ENCODE measurements at regions not wholly inside any gene's neighbourhood (a gene's known extent, or its start where the extent isn't known, plus 50 kb on each side); places are given as distances from the start of the nearest gene placed in this dataset.

DNA sequence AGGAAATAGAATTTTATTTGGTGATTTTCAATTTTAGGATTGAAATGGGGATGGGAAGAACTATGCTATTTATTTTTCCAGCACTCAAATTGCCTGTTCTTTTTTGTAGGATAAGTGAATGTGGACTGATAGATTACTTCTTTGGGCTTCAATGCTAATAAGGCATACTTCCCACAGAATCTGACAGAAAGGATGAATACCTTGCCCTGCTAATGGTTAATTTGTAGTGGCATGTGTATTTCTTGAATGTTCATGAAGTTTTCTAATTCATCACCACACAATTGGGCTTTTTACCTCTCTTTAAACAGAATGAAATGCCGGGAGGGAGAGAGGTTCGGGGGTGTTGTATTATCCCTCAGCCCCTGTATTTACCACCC, 369.1 kb upstream of the ADGRL2 start:
- in situ Hi-C loops (cut with HindIII; ENCODE audit: extremely low pct_ligation_motif_present, low pct_unique_long_range_greater_than_20kb) = no loop called here
- FAIRE-seq = no peak
- POLR2A ChIA-PET = no interaction called here
- no peaks in the 10 kb centered on the region for H3K27me3 ChIP-seq (ENCODE audit: control insufficient read depth in 1 of 2, insufficient read depth in 2 of 2, low read length in 2 of 2)
- 2% methylated on average over 2 of the region's 2 CpGs for WGBS (ENCODE audit: low lambda C conversion rate)
- H3K27ac ChIP-seq (ENCODE audit: extremely low read length, insufficient read depth, low read length) = no peak overlapping the region
- H3K9me3 ChIP-seq (ENCODE audit: low read length) = peaks cover 30% of the 10 kb centered on the region; the same call in 1 of the 2 replicates
- ATAC-seq = no peak
- intact Hi-C loops (cut with micrococcal nuclease; ENCODE audit: unreplicated experiment) = no loop called here
- H3K9ac ChIP-seq (ENCODE audit: insufficient read depth, low read depth, low read length) = no peak overlapping the region
- H3K36me3 ChIP-seq (replicated peaks in 1 of 2; ENCODE audit: control insufficient read depth in 1 of 2, insufficient read depth in 2 of 2, low read length in 2 of 2) = no peaks in the 10 kb centered on the region
- no TSS peak for BruUV-seq (replicated peaks)
- TF ChIP-seq MBD4 (IDR thresholded peaks at IDR 0.05; ENCODE audit: borderline replicate concordance, low read length) (no peak), GFI1 (CRISPR knock-in tag; IDR thresholded peaks at IDR 0.05; ENCODE audit: borderline replicate concordance) (no peak), ZNF570 (CRISPR knock-in tag; IDR thresholded peaks at IDR 0.05; ENCODE audit: borderline replicate concordance) (no peak), SP4 (CRISPR knock-in tag; IDR thresholded peaks at IDR 0.05) (no peak), ISL2 (CRISPR knock-in tag; IDR thresholded peaks at IDR 0.05) (no peak), HNRNPL (IDR thresholded peaks at IDR 0.05; ENCODE audit: low read depth, low read length) (no peak)
- TF ChIP-seq, protein P1, sequence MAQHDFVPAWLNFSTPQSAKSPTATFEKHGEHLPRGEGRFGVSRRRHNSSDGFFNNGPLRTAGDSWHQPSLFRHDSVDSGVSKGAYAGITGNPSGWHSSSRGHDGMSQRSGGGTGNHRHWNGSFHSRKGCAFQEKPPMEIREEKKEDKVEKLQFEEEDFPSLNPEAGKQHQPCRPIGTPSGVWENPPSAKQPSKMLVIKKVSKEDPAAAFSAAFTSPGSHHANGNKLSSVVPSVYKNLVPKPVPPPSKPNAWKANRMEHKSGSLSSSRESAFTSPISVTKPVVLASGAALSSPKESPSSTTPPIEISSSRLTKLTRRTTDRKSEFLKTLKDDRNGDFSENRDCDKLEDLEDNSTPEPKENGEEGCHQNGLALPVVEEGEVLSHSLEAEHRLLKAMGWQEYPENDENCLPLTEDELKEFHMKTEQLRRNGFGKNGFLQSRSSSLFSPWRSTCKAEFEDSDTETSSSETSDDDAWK (CRISPR knock-in tag; IDR thresholded peaks at IDR 0.05) = no peak
- TF ChIP-seq, protein P2, sequence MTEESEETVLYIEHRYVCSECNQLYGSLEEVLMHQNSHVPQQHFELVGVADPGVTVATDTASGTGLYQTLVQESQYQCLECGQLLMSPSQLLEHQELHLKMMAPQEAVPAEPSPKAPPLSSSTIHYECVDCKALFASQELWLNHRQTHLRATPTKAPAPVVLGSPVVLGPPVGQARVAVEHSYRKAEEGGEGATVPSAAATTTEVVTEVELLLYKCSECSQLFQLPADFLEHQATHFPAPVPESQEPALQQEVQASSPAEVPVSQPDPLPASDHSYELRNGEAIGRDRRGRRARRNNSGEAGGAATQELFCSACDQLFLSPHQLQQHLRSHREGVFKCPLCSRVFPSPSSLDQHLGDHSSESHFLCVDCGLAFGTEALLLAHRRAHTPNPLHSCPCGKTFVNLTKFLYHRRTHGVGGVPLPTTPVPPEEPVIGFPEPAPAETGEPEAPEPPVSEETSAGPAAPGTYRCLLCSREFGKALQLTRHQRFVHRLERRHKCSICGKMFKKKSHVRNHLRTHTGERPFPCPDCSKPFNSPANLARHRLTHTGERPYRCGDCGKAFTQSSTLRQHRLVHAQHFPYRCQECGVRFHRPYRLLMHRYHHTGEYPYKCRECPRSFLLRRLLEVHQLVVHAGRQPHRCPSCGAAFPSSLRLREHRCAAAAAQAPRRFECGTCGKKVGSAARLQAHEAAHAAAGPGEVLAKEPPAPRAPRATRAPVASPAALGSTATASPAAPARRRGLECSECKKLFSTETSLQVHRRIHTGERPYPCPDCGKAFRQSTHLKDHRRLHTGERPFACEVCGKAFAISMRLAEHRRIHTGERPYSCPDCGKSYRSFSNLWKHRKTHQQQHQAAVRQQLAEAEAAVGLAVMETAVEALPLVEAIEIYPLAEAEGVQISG (CRISPR knock-in tag; IDR thresholded peaks at IDR 0.05) = no peak
- no peaks in the 10 kb centered on the region for H3K79me2 ChIP-seq (ENCODE audit: insufficient read depth, low read length)
- H3K4me1 ChIP-seq (ENCODE audit: insufficient read depth, low read length) = no peaks in the 10 kb centered on the region
- no peaks in the 10 kb centered on the region for H4K20me1 ChIP-seq (ENCODE audit: insufficient read depth, low read length)
- H2AFZ ChIP-seq (ENCODE audit: low read length) = no peak overlapping the region
- no peak overlapping the region for H3K4me2 ChIP-seq (ENCODE audit: low read depth, low read length)
- no peak for DNase-seq (ENCODE audit: low spot score)
- no peak overlapping the region for H3K4me3 ChIP-seq (replicated peaks in 1 of 3; ENCODE audit: insufficient read depth in 1 of 3, low read depth in 2 of 3, low read length in 3 of 3)
- CTCF ChIA-PET (ENCODE audit: low intra/inter-chr PET ratio, low total read pairs) = no interaction called here

Measured in HepG2 (cell line).